Astrocyte (in vitro differentiated cells and primary cell): ENCODE measurements at regions not wholly inside any gene's neighbourhood (a gene's known extent, or its start where the extent isn't known, plus 50 kb on each side); places are given as distances from the start of the nearest gene placed in this dataset.

Experiments used
- CTCF ChIP-seq: IDR thresholded peaks from 2 replicates; pipeline ENCODE4 v1.5.1; 2011; ENCODE audit warnings: low read depth, mild to moderate bottlenecking, inconsistent platforms, low read length, moderate library complexity; ENCODE audit not compliant: insufficient read depth
- EZH2 ChIP-seq: IDR thresholded peaks from 2 replicates; pipeline ENCODE4 v1.6.1; 2012; ENCODE audit warnings: mild to moderate bottlenecking, low read length, inconsistent platforms; ENCODE audit not compliant: insufficient read depth

DNA sequence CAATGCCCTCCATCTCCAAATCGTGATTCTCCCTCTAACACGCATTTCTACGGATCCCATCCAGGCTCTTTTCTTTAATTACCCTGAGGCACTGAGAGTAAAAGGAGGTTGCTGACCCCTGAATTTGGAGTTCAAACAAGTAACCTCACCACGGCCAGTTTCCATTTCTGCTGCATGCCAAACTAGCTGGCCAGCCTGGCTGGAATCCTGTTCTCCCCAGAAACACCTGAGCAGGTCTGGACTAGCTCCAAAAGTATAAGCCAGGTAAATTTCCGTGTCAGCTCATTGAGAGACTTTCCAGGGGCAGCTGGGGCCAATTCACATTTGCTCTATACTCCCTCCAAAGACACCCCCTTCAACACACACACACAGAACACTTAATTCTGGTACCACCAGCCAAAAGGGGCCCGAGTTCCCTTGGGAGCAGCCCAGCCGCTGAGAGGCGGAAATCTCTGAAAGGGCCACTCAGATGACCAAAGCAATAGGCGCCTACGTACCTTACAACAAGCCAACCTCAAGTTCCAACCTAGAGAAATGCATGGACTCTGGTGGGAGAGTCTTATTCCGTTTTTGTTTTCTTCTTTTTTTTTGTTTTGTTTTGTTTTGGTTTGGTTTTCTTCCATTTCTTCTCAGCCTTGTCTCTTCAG, 131.4 kb downstream of the NDUFA12 start:
- TF ChIP-seq EZH2 (no peak), CTCF (no peak)
